ENCODE measurements at regions not wholly inside any gene's neighbourhood (a gene's known extent, or its start where the extent isn't known, plus 50 kb on each side); places are given as distances from the start of the nearest gene placed in this dataset.
A peak's percentile ranks its signal among the peaks of the same experiment; 100 is the strongest.

DNA sequence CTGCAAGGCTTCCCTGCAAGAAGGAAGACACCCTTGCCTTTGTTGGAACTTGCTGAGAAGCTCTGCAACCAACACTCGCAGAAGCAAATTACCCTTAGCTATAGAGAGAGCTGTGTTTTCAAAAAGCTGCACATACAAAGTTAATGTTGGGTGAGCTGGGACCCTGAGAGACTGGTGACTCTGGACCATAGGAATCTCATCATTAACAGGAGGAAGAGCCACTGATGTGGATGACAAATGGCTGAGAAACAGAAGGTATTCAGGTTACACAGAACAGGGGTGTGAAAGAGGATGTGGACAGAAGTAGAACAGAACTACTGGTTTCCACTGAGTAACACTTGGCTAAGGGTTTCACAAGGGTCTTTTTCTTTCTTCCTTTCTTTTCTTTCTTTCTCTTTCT lies 493.5 kb downstream of the IRX1 start:
- TF ChIP-seq EZH2 (IDR thresholded peaks at IDR 0.05; ENCODE audit: insufficient read depth, low read length) = no peak
- TF ChIP-seq, protein P1, sequence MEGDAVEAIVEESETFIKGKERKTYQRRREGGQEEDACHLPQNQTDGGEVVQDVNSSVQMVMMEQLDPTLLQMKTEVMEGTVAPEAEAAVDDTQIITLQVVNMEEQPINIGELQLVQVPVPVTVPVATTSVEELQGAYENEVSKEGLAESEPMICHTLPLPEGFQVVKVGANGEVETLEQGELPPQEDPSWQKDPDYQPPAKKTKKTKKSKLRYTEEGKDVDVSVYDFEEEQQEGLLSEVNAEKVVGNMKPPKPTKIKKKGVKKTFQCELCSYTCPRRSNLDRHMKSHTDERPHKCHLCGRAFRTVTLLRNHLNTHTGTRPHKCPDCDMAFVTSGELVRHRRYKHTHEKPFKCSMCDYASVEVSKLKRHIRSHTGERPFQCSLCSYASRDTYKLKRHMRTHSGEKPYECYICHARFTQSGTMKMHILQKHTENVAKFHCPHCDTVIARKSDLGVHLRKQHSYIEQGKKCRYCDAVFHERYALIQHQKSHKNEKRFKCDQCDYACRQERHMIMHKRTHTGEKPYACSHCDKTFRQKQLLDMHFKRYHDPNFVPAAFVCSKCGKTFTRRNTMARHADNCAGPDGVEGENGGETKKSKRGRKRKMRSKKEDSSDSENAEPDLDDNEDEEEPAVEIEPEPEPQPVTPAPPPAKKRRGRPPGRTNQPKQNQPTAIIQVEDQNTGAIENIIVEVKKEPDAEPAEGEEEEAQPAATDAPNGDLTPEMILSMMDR (IDR thresholded peaks at IDR 0.05; ENCODE audit: insufficient read depth, low read depth, low read length) = no peak
- Mint-ChIP-seq H3K27ac (ENCODE audit: unreplicated experiment) (no peak overlapping the region), H3K36me3 (ENCODE audit: low read depth, unreplicated experiment) (no peaks in the 10 kb centered on the region), H3K27me3 (ENCODE audit: low read depth, unreplicated experiment) (peaks cover 2% of the 10 kb centered on the region), H3K4me3 (ENCODE audit: unreplicated experiment) (no peak overlapping the region), H3K4me1 (ENCODE audit: low read depth, unreplicated experiment) (peaks cover 2% of the 10 kb centered on the region), H3K9me3 (ENCODE audit: unreplicated experiment) (no peaks in the 10 kb centered on the region)
- H4K20me1 ChIP-seq (ENCODE audit: insufficient read depth, low read length) = no peaks in the 10 kb centered on the region
- no peaks in the 10 kb centered on the region for H3K4me1 ChIP-seq (ENCODE audit: insufficient read depth, low read length)
- no peaks in the 10 kb centered on the region for H3K9me3 ChIP-seq (ENCODE audit: insufficient read depth, low read depth, low read length)
- no peak overlapping the region for H3K4me2 ChIP-seq (ENCODE audit: low read length)
- no peak overlapping the region for H3K9ac ChIP-seq (ENCODE audit: low read length)
- no peak overlapping the region for H2AFZ ChIP-seq (ENCODE audit: low read depth, low read length)
- H3K36me3 ChIP-seq (ENCODE audit: insufficient read depth, low read length) = no peaks in the 10 kb centered on the region
- H3K27me3 ChIP-seq (ENCODE audit: insufficient read depth, low read length) = no peaks in the 10 kb centered on the region
- DNase-seq (ENCODE audit: low read depth) (peak; percentile 54), FAIRE-seq (no peak)
- H3K4me3 ChIP-seq (ENCODE audit: insufficient read depth, low read depth, low read length) = no peak overlapping the region
- no peak overlapping the region for H3K27ac ChIP-seq (ENCODE audit: low read depth, low read length)
- no peaks in the 10 kb centered on the region for H3K79me2 ChIP-seq (ENCODE audit: insufficient read depth, low read length)

DNA sequence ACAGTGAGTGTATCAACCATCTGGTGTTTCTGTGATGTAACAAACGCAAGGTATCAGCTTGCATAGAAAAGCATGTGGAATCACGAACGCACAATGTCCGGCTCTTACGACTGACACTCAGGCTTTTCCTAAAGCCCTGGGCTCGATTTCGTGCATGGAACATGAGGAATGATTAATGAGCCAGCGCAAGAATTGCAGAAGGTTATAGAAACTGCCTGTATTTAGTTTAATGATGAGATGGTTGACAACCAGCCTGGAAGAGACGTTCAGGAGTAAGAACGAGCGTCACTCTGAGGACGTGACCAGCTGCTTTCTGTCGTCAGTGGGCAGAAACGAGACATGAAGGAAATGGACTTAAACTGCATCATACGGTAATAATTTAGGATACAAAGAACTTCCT lies 497.6 kb downstream of the IRX1 start:
- Mint-ChIP-seq H3K4me1 (ENCODE audit: low read depth, unreplicated experiment) (peaks cover 8% of the 10 kb centered on the region), H3K27me3 (ENCODE audit: low read depth, unreplicated experiment) (peaks cover 2% of the 10 kb centered on the region), H3K27ac (ENCODE audit: unreplicated experiment) (no peak overlapping the region), H3K4me3 (ENCODE audit: unreplicated experiment) (no peak overlapping the region), H3K36me3 (ENCODE audit: low read depth, unreplicated experiment) (no peaks in the 10 kb centered on the region), H3K9me3 (ENCODE audit: unreplicated experiment) (peaks cover 2% of the 10 kb centered on the region)
- Histone ChIP-seq H3K4me3 (ENCODE audit: insufficient read depth, low read depth, low read length) (no peak overlapping the region), H4K20me1 (ENCODE audit: insufficient read depth, low read length) (no peaks in the 10 kb centered on the region), H3K9ac (ENCODE audit: low read length) (no peak overlapping the region), H3K36me3 (ENCODE audit: insufficient read depth, low read length) (no peaks in the 10 kb centered on the region), H3K4me1 (ENCODE audit: insufficient read depth, low read length) (no peaks in the 10 kb centered on the region), H3K9me3 (ENCODE audit: insufficient read depth, low read depth, low read length) (no peaks in the 10 kb centered on the region), H3K27me3 (ENCODE audit: insufficient read depth, low read length) (no peaks in the 10 kb centered on the region), H3K79me2 (ENCODE audit: insufficient read depth, low read length) (no peaks in the 10 kb centered on the region), H3K27ac (ENCODE audit: low read depth, low read length) (no peak overlapping the region), H3K4me2 (ENCODE audit: low read length) (no peak overlapping the region), H2AFZ (ENCODE audit: low read depth, low read length) (no peak overlapping the region)
- TF ChIP-seq, protein P1 (IDR thresholded peaks at IDR 0.05; ENCODE audit: insufficient read depth, low read depth, low read length) = no peak
- TF ChIP-seq EZH2 (IDR thresholded peaks at IDR 0.05; ENCODE audit: insufficient read depth, low read length) = no peak
- DNase-seq (ENCODE audit: low read depth) (no peak), FAIRE-seq (no peak)

GRCh38 chr5:4093970-4094369 lies 498.3 kb downstream of the IRX1 start:
- Mint-ChIP-seq H3K36me3 (ENCODE audit: low read depth, unreplicated experiment) (no peaks in the 10 kb centered on the region), H3K4me1 (ENCODE audit: low read depth, unreplicated experiment) (peaks cover 8% of the 10 kb centered on the region), H3K27ac (ENCODE audit: unreplicated experiment) (no peak overlapping the region), H3K4me3 (ENCODE audit: unreplicated experiment) (no peak overlapping the region), H3K9me3 (ENCODE audit: unreplicated experiment) (peaks cover 2% of the 10 kb centered on the region), H3K27me3 (ENCODE audit: low read depth, unreplicated experiment) (peaks cover 2% of the 10 kb centered on the region)
- Histone ChIP-seq H3K79me2 (ENCODE audit: insufficient read depth, low read length) (no peaks in the 10 kb centered on the region), H3K36me3 (ENCODE audit: insufficient read depth, low read length) (no peaks in the 10 kb centered on the region), H2AFZ (ENCODE audit: low read depth, low read length) (no peak overlapping the region), H3K4me2 (ENCODE audit: low read length) (no peak overlapping the region), H3K4me1 (ENCODE audit: insufficient read depth, low read length) (no peaks in the 10 kb centered on the region), H3K9me3 (ENCODE audit: insufficient read depth, low read depth, low read length) (no peaks in the 10 kb centered on the region), H3K27ac (ENCODE audit: low read depth, low read length) (no peak overlapping the region), H4K20me1 (ENCODE audit: insufficient read depth, low read length) (no peaks in the 10 kb centered on the region), H3K27me3 (ENCODE audit: insufficient read depth, low read length) (no peaks in the 10 kb centered on the region), H3K9ac (ENCODE audit: low read length) (no peak overlapping the region), H3K4me3 (ENCODE audit: insufficient read depth, low read depth, low read length) (no peak overlapping the region)
- TF ChIP-seq, protein P1 (IDR thresholded peaks at IDR 0.05; ENCODE audit: insufficient read depth, low read depth, low read length) = no peak
- no peak for TF ChIP-seq EZH2 (IDR thresholded peaks at IDR 0.05; ENCODE audit: insufficient read depth, low read length)
- DNase-seq (ENCODE audit: low read depth) = no peak
- no peak for FAIRE-seq
